Panc1 (cell line): ENCODE measurements at regions not wholly inside any gene's neighbourhood (a gene's known extent, or its start where the extent isn't known, plus 50 kb on each side); places are given as distances from the start of the nearest gene placed in this dataset.

ENCODE experiments used
- ATAC-seq: fragments of 200-7000 bp; cut with Tn5 transposase; 2 replicates; pipeline ENCODE4 v1.9.1; 2020; ENCODE audit warnings: mild to moderate bottlenecking, moderate library complexity
- BruUV-seq: library from RNA; stranded (reverse); fragments of 400-500 nt; replicated peaks from 2 replicates; lab custom pipeline; 2021; lab: Mats Ljungman, UMichigan
- CTCF ChIA-PET: fragments of 300-600 bp; sonication (Branson Sonifier 250); formaldehyde crosslinking; loops from one replicate; lab custom pipeline; 2022; ENCODE audit warnings: antibody characterized with exemption; lab: Charles Lee
- POLR2A ChIA-PET: fragments of 300-600 bp; sonication (Branson Sonifier 250); formaldehyde crosslinking; loops from one replicate; lab custom pipeline; 2022; ENCODE audit warnings: antibody characterized with exemption; lab: Charles Lee
- DNase-seq: peaks from one replicate; pipeline ENCODE4 v3.0.0-alpha.2; 2010; ENCODE audit warnings: low read depth, low spot score
- H3K27ac ChIP-seq: 2 replicates; pipeline ENCODE4 v1.5.1; 2011; ENCODE audit warnings: mild to moderate bottlenecking, low read length, inconsistent platforms
- H3K27me3 ChIP-seq: fragments of 200-500 bp; sonication (Bioruptor generic); 2 replicates; pipeline ENCODE4 v1.6.0; 2014; ENCODE audit warnings: low read length, inconsistent platforms; ENCODE audit not compliant: control insufficient read depth, insufficient read depth
- H3K36me3 ChIP-seq: fragments of 200-500 bp; sonication (Bioruptor generic); 2 replicates; pipeline ENCODE4 v1.5.1; 2014; ENCODE audit warnings: inconsistent platforms, mild to moderate bottlenecking, low read length, moderate library complexity; ENCODE audit not compliant: control insufficient read depth, insufficient read depth
- H3K4me1 ChIP-seq: 2 replicates; pipeline ENCODE4 v1.5.1; 2011; ENCODE audit warnings: inconsistent platforms, mild to moderate bottlenecking, low read length, moderate library complexity; ENCODE audit not compliant: control insufficient read depth, insufficient read depth
- H3K4me3 ChIP-seq, 2 experiments: 2 replicates each; pipeline ENCODE4 v1.5.1; 2011 to 2012; ENCODE audit warnings: low read depth in 2 of 2, low read length in 2 of 2, mild to moderate bottlenecking in 2 of 2, inconsistent platforms in 1 of 2, moderate library complexity in 1 of 2
- H3K9me3 ChIP-seq: fragments of 200-500 bp; sonication (Bioruptor generic); 2 replicates; pipeline ENCODE4 v1.5.1; 2014; ENCODE audit warnings: low read depth, mild to moderate bottlenecking, inconsistent platforms, low read length, moderate library complexity; ENCODE audit not compliant: control insufficient read depth, insufficient read depth
- POLR2AphosphoS5 ChIP-seq: IDR thresholded peaks from 2 replicates; pipeline ENCODE4 v1.6.1; 2012; ENCODE audit warnings: mild to moderate bottlenecking, low read depth, low read length, moderate library complexity
- SIN3A ChIP-seq: IDR thresholded peaks from 2 replicates; pipeline ENCODE4 v1.6.1; 2012; ENCODE audit warnings: low read depth, mild to moderate bottlenecking, low read length, moderate library complexity, borderline replicate concordance; ENCODE audit not compliant: insufficient read depth
- TCF7L2 ChIP-seq: IDR thresholded peaks from 2 replicates; pipeline ENCODE4 v1.6.1; 2011; ENCODE audit warnings: mild to moderate bottlenecking, low read depth, low read length, inconsistent platforms
- in situ Hi-C: cut with HindIII; loops from 2 replicates; pipeline ENCODE4 v1.10.0; 2016; ENCODE audit warnings: low sequenced_read_pairs, low pct_unique_long_range_greater_than_20kb
- intact Hi-C: fragments of 100-400 bp; cut with micrococcal nuclease; formaldehyde crosslinking; loops from one replicate; pipeline ENCODE4 v1.10.0; 2022; ENCODE audit not compliant: unreplicated experiment
- TF ChIP-seq, protein P1 (sequence below), 2 experiments: IDR thresholded peaks; 2 replicates each; pipeline ENCODE4 v1.6.1; 2011 to 2012; ENCODE audit warnings: low read depth in 2 of 2, control low read depth in 1 of 2, low read length in 1 of 2, mild to moderate bottlenecking in 1 of 2, moderate library complexity in 1 of 2; ENCODE audit not compliant: insufficient read depth in 1 of 2
- TF ChIP-seq, protein P2 (sequence below): fragments of 450-650 bp; IDR thresholded peaks from 2 replicates; pipeline ENCODE4 v1.5.1; 2017; ENCODE audit warnings: mild to moderate bottlenecking

- Histone ChIP-seq H3K27ac (no peak overlapping the region), H3K27me3 (no peaks in the 10 kb centered on the region), H3K36me3 (no peaks in the 10 kb centered on the region), H3K4me3 (no peak overlapping the region), H3K4me1 (no peaks in the 10 kb centered on the region), H3K9me3 (no peaks in the 10 kb centered on the region)
- ATAC-seq = no peak
- POLR2A ChIA-PET = no interaction called here
- DNase-seq = no peak
- TF ChIP-seq TCF7L2 = no peak
- TF ChIP-seq, protein P1, sequence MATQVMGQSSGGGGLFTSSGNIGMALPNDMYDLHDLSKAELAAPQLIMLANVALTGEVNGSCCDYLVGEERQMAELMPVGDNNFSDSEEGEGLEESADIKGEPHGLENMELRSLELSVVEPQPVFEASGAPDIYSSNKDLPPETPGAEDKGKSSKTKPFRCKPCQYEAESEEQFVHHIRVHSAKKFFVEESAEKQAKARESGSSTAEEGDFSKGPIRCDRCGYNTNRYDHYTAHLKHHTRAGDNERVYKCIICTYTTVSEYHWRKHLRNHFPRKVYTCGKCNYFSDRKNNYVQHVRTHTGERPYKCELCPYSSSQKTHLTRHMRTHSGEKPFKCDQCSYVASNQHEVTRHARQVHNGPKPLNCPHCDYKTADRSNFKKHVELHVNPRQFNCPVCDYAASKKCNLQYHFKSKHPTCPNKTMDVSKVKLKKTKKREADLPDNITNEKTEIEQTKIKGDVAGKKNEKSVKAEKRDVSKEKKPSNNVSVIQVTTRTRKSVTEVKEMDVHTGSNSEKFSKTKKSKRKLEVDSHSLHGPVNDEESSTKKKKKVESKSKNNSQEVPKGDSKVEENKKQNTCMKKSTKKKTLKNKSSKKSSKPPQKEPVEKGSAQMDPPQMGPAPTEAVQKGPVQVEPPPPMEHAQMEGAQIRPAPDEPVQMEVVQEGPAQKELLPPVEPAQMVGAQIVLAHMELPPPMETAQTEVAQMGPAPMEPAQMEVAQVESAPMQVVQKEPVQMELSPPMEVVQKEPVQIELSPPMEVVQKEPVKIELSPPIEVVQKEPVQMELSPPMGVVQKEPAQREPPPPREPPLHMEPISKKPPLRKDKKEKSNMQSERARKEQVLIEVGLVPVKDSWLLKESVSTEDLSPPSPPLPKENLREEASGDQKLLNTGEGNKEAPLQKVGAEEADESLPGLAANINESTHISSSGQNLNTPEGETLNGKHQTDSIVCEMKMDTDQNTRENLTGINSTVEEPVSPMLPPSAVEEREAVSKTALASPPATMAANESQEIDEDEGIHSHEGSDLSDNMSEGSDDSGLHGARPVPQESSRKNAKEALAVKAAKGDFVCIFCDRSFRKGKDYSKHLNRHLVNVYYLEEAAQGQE (IDR thresholded peaks at IDR 0.05; ENCODE audit: insufficient read depth in 1 of 2, low read depth in 2 of 2, low read length in 1 of 2) = no peak
- intact Hi-C loops = no loop called here
- in situ Hi-C loops = no loop called here
- CTCF ChIA-PET = no interaction called here
- no TSS peak for BruUV-seq
Measured at GRCh38 chr18:25621144-25621543, 269.2 kb upstream of the ZNF521 start.

DNA sequence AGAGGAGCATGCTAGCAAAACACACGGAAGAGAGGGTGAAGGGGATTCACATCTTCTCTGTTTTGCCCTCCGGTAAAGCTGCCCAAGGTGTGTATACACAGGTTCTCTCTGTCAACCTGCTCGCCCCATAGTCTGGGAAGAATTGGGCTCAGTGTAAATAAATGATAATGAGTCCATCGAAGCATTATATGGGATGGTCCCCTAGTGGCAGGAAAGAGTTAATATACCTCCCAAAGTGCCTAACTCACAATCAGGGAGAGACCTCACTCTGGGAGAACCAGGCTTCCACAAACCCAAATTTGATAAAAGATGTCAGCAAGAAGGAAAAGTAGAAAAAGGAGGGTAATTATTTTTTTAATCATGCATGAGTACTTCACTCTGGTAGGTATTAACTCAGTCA, 262.2 kb upstream of the ZNF521 start:
- ATAC-seq (no peak), DNase-seq (no peak)
- Histone ChIP-seq H3K9me3 (no peaks in the 10 kb centered on the region), H3K4me3 (no peak overlapping the region), H3K27ac (no peak overlapping the region), H3K27me3 (no peaks in the 10 kb centered on the region), H3K36me3 (no peaks in the 10 kb centered on the region), H3K4me1 (no peaks in the 10 kb centered on the region)
- no TSS peak for BruUV-seq
- POLR2A ChIA-PET = no interaction called here
- CTCF ChIA-PET = no interaction called here
- TF ChIP-seq, protein P2, sequence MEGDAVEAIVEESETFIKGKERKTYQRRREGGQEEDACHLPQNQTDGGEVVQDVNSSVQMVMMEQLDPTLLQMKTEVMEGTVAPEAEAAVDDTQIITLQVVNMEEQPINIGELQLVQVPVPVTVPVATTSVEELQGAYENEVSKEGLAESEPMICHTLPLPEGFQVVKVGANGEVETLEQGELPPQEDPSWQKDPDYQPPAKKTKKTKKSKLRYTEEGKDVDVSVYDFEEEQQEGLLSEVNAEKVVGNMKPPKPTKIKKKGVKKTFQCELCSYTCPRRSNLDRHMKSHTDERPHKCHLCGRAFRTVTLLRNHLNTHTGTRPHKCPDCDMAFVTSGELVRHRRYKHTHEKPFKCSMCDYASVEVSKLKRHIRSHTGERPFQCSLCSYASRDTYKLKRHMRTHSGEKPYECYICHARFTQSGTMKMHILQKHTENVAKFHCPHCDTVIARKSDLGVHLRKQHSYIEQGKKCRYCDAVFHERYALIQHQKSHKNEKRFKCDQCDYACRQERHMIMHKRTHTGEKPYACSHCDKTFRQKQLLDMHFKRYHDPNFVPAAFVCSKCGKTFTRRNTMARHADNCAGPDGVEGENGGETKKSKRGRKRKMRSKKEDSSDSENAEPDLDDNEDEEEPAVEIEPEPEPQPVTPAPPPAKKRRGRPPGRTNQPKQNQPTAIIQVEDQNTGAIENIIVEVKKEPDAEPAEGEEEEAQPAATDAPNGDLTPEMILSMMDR = no peak; the same call in 1 of the 2 replicates
- no peak for TF ChIP-seq SIN3A
- TF ChIP-seq, protein P1 (IDR thresholded peaks at IDR 0.05; ENCODE audit: insufficient read depth in 1 of 2, low read depth in 2 of 2, low read length in 1 of 2) = no peak
- TF ChIP-seq POLR2AphosphoS5 = no peak
- no peak for TF ChIP-seq TCF7L2
- in situ Hi-C loops (no loop called here), intact Hi-C loops (no loop called here)
